ENCODE measurements at regions not wholly inside any gene's neighbourhood (a gene's known extent, or its start where the extent isn't known, plus 50 kb on each side); places are given as distances from the start of the nearest gene placed in this dataset.

DNA sequence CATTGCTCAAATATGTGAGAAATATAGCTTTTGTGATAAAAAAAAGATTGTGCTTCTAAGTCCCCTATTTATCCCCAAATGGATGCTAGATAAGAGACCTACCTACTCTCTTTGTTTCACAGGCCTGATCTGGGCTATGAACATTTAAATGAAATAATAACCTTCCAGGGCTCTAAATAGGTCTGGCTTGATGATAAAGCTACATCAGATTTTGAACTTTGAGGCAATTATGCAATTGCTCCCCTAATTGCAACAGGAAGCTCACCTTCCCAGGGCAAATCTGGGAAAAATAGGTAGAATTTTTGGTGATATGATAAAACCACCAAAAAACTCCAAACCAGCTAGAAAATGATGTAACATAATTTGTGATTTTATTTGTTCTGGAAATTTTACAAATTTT is 624.5 kb downstream of the PKHD1 start:
- Histone ChIP-seq H3K9me3 (replicated peaks; ENCODE audit: control insufficient read depth, insufficient read depth, low read length) (no peaks in the 10 kb centered on the region; the same call in 2 of the 3 replicates), H3K4me3 (no peak overlapping the region), H3K9ac (ENCODE audit: control insufficient read depth, insufficient read depth, low read length) (no peak overlapping the region), H2AFZ (ENCODE audit: control insufficient read depth, low read depth, low read length) (no peak overlapping the region), H3K27me3 (replicated peaks in 1 of 2; ENCODE audit: control insufficient read depth in 2 of 2, insufficient read depth in 2 of 2, low read length in 1 of 2) (no peaks in the 10 kb centered on the region), H3K4me1 (ENCODE audit: control insufficient read depth, insufficient read depth, low read length) (peaks cover 7% of the 10 kb centered on the region; the same call in 1 of the 2 replicates), H4K20me1 (ENCODE audit: control insufficient read depth, insufficient read depth) (no peaks in the 10 kb centered on the region), H3K79me2 (ENCODE audit: control insufficient read depth, insufficient read depth, low read length) (no peaks in the 10 kb centered on the region), H3K36me3 (ENCODE audit: control insufficient read depth in 2 of 2, insufficient read depth in 2 of 2, low read length in 1 of 2) (no peaks in the 10 kb centered on the region), H3K27ac (ENCODE audit: control insufficient read depth, insufficient read depth) (no peak overlapping the region), H3K4me2 (ENCODE audit: control insufficient read depth, insufficient read depth) (no peak overlapping the region)
- RAD21 ChIA-PET (ENCODE audit: unreplicated experiment): no interaction called here
- CTCF ChIA-PET: interaction anchor here (1.0 to 2.5 kb wide), 3 partner anchors 9 to 12 kb away, joined by 3 to 8 read pairs (median 5); no protein-coding TSS in a partner anchor
- intact Hi-C loops (cut with micrococcal nuclease; ENCODE audit: unreplicated experiment) (no loop called here), in situ Hi-C loops (cut with MboI) (no loop called here)
- SMC1A ChIA-PET (ENCODE audit: uncharacterized antibody, unreplicated experiment): interaction anchor here (1.0 to 5.5 kb wide), 2 partner anchors 11 to 12 kb away, joined by 4 to 33 read pairs; no protein-coding TSS in a partner anchor
- FAIRE-seq (no peak), DNase-seq (ENCODE audit: low read depth, low spot score) (no peak), ATAC-seq (no peak)
- BruUV-seq (replicated peaks): no TSS peak
- POLR2A ChIA-PET: no interaction called here
- TF ChIP-seq KAT2A (conservative IDR thresholded peaks at IDR 0.05; ENCODE audit: control insufficient read depth, low read depth, low read length): no peak
- no peak for TF ChIP-seq POLR2AphosphoS5 (IDR thresholded peaks at IDR 0.05; ENCODE audit: low read length)
- TF ChIP-seq HDAC2 (IDR thresholded peaks at IDR 0.05): no peak
- TF ChIP-seq NRF1 (conservative IDR thresholded peaks at IDR 0.05; ENCODE audit: low read depth, low read length): no peak
- no peak for TF ChIP-seq EED (IDR thresholded peaks at IDR 0.05; ENCODE audit: low read depth)
- no peak for TF ChIP-seq MTA3 (IDR thresholded peaks at IDR 0.05; ENCODE audit: borderline replicate concordance, low read length)
- TF ChIP-seq, protein P1, sequence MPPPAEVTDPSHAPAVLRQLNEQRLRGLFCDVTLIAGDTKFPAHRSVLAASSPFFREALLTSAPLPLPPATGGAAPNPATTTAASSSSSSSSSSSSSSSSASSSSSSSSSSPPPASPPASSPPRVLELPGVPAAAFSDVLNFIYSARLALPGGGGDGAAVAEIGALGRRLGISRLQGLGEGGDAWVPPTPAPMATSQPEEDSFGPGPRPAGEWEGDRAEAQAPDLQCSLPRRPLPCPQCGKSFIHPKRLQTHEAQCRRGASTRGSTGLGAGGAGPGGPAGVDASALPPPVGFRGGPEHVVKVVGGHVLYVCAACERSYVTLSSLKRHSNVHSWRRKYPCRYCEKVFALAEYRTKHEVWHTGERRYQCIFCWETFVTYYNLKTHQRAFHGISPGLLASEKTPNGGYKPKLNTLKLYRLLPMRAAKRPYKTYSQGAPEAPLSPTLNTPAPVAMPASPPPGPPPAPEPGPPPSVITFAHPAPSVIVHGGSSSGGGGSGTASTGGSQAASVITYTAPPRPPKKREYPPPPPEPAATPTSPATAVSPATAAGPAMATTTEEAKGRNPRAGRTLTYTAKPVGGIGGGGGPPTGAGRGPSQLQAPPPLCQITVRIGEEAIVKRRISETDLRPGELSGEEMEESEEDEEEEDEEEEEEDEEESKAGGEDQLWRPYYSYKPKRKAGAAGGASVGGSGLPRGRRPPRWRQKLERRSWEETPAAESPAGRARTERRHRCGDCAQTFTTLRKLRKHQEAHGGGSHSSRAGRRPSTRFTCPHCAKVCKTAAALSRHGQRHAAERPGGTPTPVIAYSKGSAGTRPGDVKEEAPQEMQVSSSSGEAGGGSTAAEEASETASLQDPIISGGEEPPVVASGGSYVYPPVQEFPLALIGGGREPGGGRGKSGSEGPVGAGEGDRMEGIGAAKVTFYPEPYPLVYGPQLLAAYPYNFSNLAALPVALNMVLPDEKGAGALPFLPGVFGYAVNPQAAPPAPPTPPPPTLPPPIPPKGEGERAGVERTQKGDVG (CRISPR knock-in tag; IDR thresholded peaks at IDR 0.05): no peak
- no peak for TF ChIP-seq NR2C2 (IDR thresholded peaks at IDR 0.05; ENCODE audit: borderline replicate concordance, control insufficient read depth, insufficient read length, low read depth)
- TF ChIP-seq SMAD5 (IDR thresholded peaks at IDR 0.05; ENCODE audit: low read depth): no peak
- TF ChIP-seq POLR2AphosphoS2 (IDR thresholded peaks at IDR 0.05; ENCODE audit: low read depth, low read length): no peak
- TF ChIP-seq SMC3 (IDR thresholded peaks at IDR 0.05; ENCODE audit: borderline replicate concordance, low read length): no peak
- TF ChIP-seq, protein P2, sequence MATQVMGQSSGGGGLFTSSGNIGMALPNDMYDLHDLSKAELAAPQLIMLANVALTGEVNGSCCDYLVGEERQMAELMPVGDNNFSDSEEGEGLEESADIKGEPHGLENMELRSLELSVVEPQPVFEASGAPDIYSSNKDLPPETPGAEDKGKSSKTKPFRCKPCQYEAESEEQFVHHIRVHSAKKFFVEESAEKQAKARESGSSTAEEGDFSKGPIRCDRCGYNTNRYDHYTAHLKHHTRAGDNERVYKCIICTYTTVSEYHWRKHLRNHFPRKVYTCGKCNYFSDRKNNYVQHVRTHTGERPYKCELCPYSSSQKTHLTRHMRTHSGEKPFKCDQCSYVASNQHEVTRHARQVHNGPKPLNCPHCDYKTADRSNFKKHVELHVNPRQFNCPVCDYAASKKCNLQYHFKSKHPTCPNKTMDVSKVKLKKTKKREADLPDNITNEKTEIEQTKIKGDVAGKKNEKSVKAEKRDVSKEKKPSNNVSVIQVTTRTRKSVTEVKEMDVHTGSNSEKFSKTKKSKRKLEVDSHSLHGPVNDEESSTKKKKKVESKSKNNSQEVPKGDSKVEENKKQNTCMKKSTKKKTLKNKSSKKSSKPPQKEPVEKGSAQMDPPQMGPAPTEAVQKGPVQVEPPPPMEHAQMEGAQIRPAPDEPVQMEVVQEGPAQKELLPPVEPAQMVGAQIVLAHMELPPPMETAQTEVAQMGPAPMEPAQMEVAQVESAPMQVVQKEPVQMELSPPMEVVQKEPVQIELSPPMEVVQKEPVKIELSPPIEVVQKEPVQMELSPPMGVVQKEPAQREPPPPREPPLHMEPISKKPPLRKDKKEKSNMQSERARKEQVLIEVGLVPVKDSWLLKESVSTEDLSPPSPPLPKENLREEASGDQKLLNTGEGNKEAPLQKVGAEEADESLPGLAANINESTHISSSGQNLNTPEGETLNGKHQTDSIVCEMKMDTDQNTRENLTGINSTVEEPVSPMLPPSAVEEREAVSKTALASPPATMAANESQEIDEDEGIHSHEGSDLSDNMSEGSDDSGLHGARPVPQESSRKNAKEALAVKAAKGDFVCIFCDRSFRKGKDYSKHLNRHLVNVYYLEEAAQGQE (IDR thresholded peaks at IDR 0.05; ENCODE audit: low read depth, low read length): no peak
- TF ChIP-seq SMAD1 (IDR thresholded peaks at IDR 0.05; ENCODE audit: low read depth, partially characterized antibody): no peak
- TF ChIP-seq ZNF207 (IDR thresholded peaks at IDR 0.05; ENCODE audit: borderline replicate concordance): no peak
- TF ChIP-seq, protein P3, sequence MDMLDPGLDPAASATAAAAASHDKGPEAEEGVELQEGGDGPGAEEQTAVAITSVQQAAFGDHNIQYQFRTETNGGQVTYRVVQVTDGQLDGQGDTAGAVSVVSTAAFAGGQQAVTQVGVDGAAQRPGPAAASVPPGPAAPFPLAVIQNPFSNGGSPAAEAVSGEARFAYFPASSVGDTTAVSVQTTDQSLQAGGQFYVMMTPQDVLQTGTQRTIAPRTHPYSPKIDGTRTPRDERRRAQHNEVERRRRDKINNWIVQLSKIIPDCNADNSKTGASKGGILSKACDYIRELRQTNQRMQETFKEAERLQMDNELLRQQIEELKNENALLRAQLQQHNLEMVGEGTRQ (IDR thresholded peaks at IDR 0.05; ENCODE audit: borderline replicate concordance, low read depth, low read length): no peak
- TF ChIP-seq EP300 (IDR thresholded peaks at IDR 0.05; ENCODE audit: borderline replicate concordance in 1 of 2, control insufficient read depth in 1 of 2, low read depth in 2 of 2, low read length in 2 of 2): no peak
- no peak for TF ChIP-seq SREBF2 (IDR thresholded peaks at IDR 0.05; ENCODE audit: low read length)
- TF ChIP-seq, protein P4, sequence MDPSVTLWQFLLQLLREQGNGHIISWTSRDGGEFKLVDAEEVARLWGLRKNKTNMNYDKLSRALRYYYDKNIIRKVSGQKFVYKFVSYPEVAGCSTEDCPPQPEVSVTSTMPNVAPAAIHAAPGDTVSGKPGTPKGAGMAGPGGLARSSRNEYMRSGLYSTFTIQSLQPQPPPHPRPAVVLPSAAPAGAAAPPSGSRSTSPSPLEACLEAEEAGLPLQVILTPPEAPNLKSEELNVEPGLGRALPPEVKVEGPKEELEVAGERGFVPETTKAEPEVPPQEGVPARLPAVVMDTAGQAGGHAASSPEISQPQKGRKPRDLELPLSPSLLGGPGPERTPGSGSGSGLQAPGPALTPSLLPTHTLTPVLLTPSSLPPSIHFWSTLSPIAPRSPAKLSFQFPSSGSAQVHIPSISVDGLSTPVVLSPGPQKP (IDR thresholded peaks at IDR 0.05; ENCODE audit: low read depth, low read length): no peak

All from GM12878 (cell line).